ENCODE measurements at regions not wholly inside any gene's neighbourhood (a gene's known extent, or its start where the extent isn't known, plus 50 kb on each side); places are given as distances from the start of the nearest gene placed in this dataset.

DNA sequence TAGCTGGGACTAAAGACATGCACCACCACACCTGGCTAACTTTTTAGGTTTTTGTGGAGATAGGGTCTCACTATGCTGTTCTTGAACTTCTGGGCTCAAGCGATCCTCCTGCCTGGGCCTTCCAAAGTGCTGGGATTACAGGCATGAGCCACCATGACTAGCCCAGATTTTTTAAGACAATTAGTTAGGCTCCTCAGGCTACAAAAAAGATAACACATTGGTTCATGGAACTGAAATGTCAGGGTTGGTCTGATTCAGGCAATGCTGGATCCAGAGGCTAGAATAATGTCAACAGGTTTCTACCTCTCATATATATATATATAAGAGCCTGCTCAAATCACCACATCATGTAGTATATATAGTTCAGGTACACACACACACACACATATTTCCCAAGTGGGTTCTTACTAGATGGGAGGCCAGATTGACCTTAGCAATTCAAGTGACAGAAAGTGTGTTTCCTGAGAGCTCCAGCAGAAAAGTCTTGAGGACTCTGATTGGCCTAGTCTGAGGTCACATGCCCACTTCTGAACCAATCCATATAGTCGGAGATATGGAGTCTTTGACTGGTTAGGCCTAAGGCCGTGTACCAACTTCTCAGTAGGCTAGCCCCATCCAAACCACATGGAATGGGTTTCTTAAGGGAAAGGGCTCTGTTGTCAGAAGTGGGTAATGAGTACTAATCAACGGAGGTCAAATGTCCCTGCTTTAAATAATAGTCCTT lies 72.6 kb upstream of the LAPTM4A start:
- TF ChIP-seq MAX (IDR thresholded peaks at IDR 0.05; ENCODE audit: low read depth), result no peak
- TF ChIP-seq CHD2 (IDR thresholded peaks at IDR 0.05; ENCODE audit: low read length, partially characterized antibody), result no peak
- TF ChIP-seq FOXJ3 (CRISPR knock-in tag; IDR thresholded peaks at IDR 0.05), result no peak
- no peak for TF ChIP-seq FOXM1 (IDR thresholded peaks at IDR 0.05; ENCODE audit: low read depth)
- TF ChIP-seq, protein P1, sequence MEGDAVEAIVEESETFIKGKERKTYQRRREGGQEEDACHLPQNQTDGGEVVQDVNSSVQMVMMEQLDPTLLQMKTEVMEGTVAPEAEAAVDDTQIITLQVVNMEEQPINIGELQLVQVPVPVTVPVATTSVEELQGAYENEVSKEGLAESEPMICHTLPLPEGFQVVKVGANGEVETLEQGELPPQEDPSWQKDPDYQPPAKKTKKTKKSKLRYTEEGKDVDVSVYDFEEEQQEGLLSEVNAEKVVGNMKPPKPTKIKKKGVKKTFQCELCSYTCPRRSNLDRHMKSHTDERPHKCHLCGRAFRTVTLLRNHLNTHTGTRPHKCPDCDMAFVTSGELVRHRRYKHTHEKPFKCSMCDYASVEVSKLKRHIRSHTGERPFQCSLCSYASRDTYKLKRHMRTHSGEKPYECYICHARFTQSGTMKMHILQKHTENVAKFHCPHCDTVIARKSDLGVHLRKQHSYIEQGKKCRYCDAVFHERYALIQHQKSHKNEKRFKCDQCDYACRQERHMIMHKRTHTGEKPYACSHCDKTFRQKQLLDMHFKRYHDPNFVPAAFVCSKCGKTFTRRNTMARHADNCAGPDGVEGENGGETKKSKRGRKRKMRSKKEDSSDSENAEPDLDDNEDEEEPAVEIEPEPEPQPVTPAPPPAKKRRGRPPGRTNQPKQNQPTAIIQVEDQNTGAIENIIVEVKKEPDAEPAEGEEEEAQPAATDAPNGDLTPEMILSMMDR (IDR thresholded peaks at IDR 0.05), result no peak
- TF ChIP-seq RCOR1 (IDR thresholded peaks at IDR 0.05; ENCODE audit: low read length), result no peak

All from SK-N-SH (cell line).